HG03432 (cell line): ENCODE measurements at regions not wholly inside any gene's neighbourhood (a gene's known extent, or its start where the extent isn't known, plus 50 kb on each side); places are given as distances from the start of the nearest gene placed in this dataset.

Source experiments
- ATAC-seq: cut with Tn5 transposase; IDR thresholded peaks from one replicate; pipeline ENCODE4 v1.9.1; 2021; ENCODE audit warnings: mild to moderate bottlenecking, moderate library complexity; ENCODE audit not compliant: unreplicated experiment

GRCh38 chr6:19438566-19439353, 398.4 kb upstream of the ID4 start:
- no peak for ATAC-seq

GRCh38 chr6:19440531-19440930, 396.6 kb upstream of the ID4 start:
- no peak for ATAC-seq

- ATAC-seq, result no peak
Measured at GRCh38 chr6:19443411-19443810, 393.8 kb upstream of the ID4 start.

- no peak for ATAC-seq
Measured at GRCh38 chr6:19444041-19444440, 393.1 kb upstream of the ID4 start.

GRCh38 chr6:19444481-19444880, 392.7 kb upstream of the ID4 start:
- no peak for ATAC-seq

GRCh38 chr6:19446570-19446969, 390.6 kb upstream of the ID4 start:
- no peak for ATAC-seq

- ATAC-seq, result no peak
Measured at GRCh38 chr6:19450651-19451050, 386.5 kb upstream of the ID4 start.

GRCh38 chr6:19452495-19452894, 384.7 kb upstream of the ID4 start:
- ATAC-seq, result no peak

- no peak for ATAC-seq
Measured at GRCh38 chr6:19454001-19454720, 383.0 kb upstream of the ID4 start.

GRCh38 chr6:19454721-19455392, 382.3 kb upstream of the ID4 start:
- ATAC-seq, result no peak

- ATAC-seq, result no peak
Measured at GRCh38 chr6:19463250-19463649, 373.9 kb upstream of the ID4 start.

GRCh38 chr6:19463925-19464324, 373.2 kb upstream of the ID4 start:
- no peak for ATAC-seq

- ATAC-seq, result no peak
Measured at GRCh38 chr6:19465256-19465655, 371.9 kb upstream of the ID4 start.

GRCh38 chr6:19465760-19466159, 371.4 kb upstream of the ID4 start:
- no peak for ATAC-seq

- ATAC-seq, result no peak
Measured at GRCh38 chr6:19470333-19470732, 366.8 kb upstream of the ID4 start.

- no peak for ATAC-seq
Measured at GRCh38 chr6:19472153-19472552, 365.0 kb upstream of the ID4 start.

GRCh38 chr6:19472850-19473249, 364.3 kb upstream of the ID4 start:
- ATAC-seq, result no peak

- ATAC-seq, result no peak
Measured at GRCh38 chr6:19477563-19477962, 359.6 kb upstream of the ID4 start.

GRCh38 chr6:19478273-19478672, 358.9 kb upstream of the ID4 start:
- no peak for ATAC-seq

- ATAC-seq, result no peak
Measured at GRCh38 chr6:19478992-19479391, 358.2 kb upstream of the ID4 start.

- no peak for ATAC-seq
Measured at GRCh38 chr6:19479551-19479950, 357.6 kb upstream of the ID4 start.
